ENCODE measurements at regions not wholly inside any gene's neighbourhood (a gene's known extent, or its start where the extent isn't known, plus 50 kb on each side); places are given as distances from the start of the nearest gene placed in this dataset.

DNA sequence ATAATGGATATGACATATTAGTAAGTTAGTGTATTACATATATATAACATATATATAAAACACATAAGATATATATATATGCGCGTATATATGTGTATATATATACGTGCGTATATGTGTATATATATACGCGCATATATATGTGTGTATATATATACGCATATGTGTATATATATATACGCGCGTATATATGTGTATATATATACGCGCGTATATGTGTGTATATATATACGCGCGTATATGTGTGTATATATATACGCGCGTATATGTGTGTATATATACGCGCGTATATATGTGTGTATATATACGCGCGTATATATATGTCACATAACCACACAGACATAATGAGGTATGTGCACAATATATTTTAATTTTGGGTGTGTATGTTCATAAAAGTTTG, 327.8 kb downstream of the MEIS1 start:
- Histone ChIP-seq H3K4me3 (replicated peaks in 1 of 3; ENCODE audit: insufficient read depth in 1 of 3, low read depth in 1 of 3, low read length in 3 of 3) (no peak overlapping the region), H3K27me3 (ENCODE audit: control insufficient read depth in 2 of 2, insufficient read depth in 2 of 2, low read length in 2 of 2) (peaks cover 0 to 3% of the 10 kb centered on the region in 2 experiments), H4K20me1 (replicated peaks; ENCODE audit: control insufficient read depth, extremely low read depth, insufficient read depth, low read length) (no peaks in the 10 kb centered on the region), H3K79me2 (ENCODE audit: control insufficient read depth, insufficient read depth, low read length) (no peaks in the 10 kb centered on the region), H2AFZ (ENCODE audit: low read depth, low read length) (no peak overlapping the region), H3K9ac (replicated peaks; ENCODE audit: extremely low read depth, insufficient read depth, low read length) (no peak overlapping the region), H3K9me1 (replicated peaks; ENCODE audit: control insufficient read depth, extremely low read depth, insufficient read depth, low read length) (no peaks in the 10 kb centered on the region), H3K27ac (ENCODE audit: insufficient read depth, low read depth, low read length) (no peak overlapping the region), H3K4me1 (ENCODE audit: control insufficient read depth, extremely low read depth, insufficient read depth, low read length) (no peaks in the 10 kb centered on the region), H3K36me3 (ENCODE audit: control insufficient read depth in 2 of 2, extremely low read depth in 1 of 2, insufficient read depth in 2 of 2, low read length in 2 of 2) (no peaks in the 10 kb centered on the region), H3K9me3 (replicated peaks; ENCODE audit: control insufficient read depth, insufficient read depth, low read length) (no peaks in the 10 kb centered on the region), H3K4me2 (ENCODE audit: insufficient read depth, low read length) (no peak overlapping the region)
- FAIRE-seq, result no peak
- TF ChIP-seq, protein P1, sequence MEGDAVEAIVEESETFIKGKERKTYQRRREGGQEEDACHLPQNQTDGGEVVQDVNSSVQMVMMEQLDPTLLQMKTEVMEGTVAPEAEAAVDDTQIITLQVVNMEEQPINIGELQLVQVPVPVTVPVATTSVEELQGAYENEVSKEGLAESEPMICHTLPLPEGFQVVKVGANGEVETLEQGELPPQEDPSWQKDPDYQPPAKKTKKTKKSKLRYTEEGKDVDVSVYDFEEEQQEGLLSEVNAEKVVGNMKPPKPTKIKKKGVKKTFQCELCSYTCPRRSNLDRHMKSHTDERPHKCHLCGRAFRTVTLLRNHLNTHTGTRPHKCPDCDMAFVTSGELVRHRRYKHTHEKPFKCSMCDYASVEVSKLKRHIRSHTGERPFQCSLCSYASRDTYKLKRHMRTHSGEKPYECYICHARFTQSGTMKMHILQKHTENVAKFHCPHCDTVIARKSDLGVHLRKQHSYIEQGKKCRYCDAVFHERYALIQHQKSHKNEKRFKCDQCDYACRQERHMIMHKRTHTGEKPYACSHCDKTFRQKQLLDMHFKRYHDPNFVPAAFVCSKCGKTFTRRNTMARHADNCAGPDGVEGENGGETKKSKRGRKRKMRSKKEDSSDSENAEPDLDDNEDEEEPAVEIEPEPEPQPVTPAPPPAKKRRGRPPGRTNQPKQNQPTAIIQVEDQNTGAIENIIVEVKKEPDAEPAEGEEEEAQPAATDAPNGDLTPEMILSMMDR (IDR thresholded peaks at IDR 0.05; ENCODE audit: extremely low read depth in 1 of 2, insufficient read depth in 1 of 2, low read depth in 1 of 2, low read length in 2 of 2), result no peak
- TF ChIP-seq EZH2 (IDR thresholded peaks at IDR 0.05; ENCODE audit: borderline replicate concordance, low read depth, low read length, severe bottlenecking), result no peak
- no peak for TF ChIP-seq GATA2 (IDR thresholded peaks at IDR 0.05; ENCODE audit: insufficient read depth, insufficient read length, low read depth, low read length)
- no peak for TF ChIP-seq POLR2A (IDR thresholded peaks at IDR 0.05; ENCODE audit: low read depth, low read length)
- no peak for TF ChIP-seq POLR2AphosphoS5 (IDR thresholded peaks at IDR 0.05; ENCODE audit: insufficient read depth, low read depth, low read length)
- TF ChIP-seq JUN (IDR thresholded peaks at IDR 0.05; ENCODE audit: borderline replicate concordance, insufficient read depth, insufficient read length, low read depth), result no peak
- TF ChIP-seq FOS (IDR thresholded peaks at IDR 0.05; ENCODE audit: borderline replicate concordance, insufficient read depth, low read length), result no peak
- TF ChIP-seq, protein P2, sequence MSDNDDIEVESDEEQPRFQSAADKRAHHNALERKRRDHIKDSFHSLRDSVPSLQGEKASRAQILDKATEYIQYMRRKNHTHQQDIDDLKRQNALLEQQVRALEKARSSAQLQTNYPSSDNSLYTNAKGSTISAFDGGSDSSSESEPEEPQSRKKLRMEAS (IDR thresholded peaks at IDR 0.05; ENCODE audit: insufficient read depth, insufficient read length), result no peak
- TF ChIP-seq MYC (IDR thresholded peaks at IDR 0.05; ENCODE audit: low read depth, low read length), result no peak
- BruUV-seq (replicated peaks), result no TSS peak
- DNase-seq (ENCODE audit: low read depth, low spot score), result no peak
- dilution Hi-C loops (cut with MboI; ENCODE audit: extremely low pct_ligation_motif_present, low sequenced_read_pairs) (no loop called here), intact Hi-C loops (cut with micrococcal nuclease) (no loop called here)
- POLR2A ChIA-PET, result no interaction called here
- CTCF ChIA-PET, result no interaction called here

Data from endothelial cell of umbilical vein (primary cell).